Heart left ventricle (tissue), 13 donors: ENCODE measurements at regions not wholly inside any gene's neighbourhood (a gene's known extent, or its start where the extent isn't known, plus 50 kb on each side); places are given as distances from the start of the nearest gene placed in this dataset.

Experiments used
- CTCF ChIP-seq, 12 donors: fragments of 200-600 bp; sonication (generic) in 4 of 12; IDR thresholded peaks; one replicate each; pipeline versions ENCODE4 v1.5.0 to v1.8.0; 2018 to 2022; ENCODE audit warnings: antibody characterized with exemption in 12 of 12, mild to moderate bottlenecking in 5 of 12
- POLR2A ChIP-seq, 2 donors: fragments of 450-650 bp; IDR thresholded peaks; one replicate each; pipeline ENCODE4 v1.6.1; 2017; ENCODE audit warnings: antibody characterized with exemption in 2 of 2, mild to moderate bottlenecking in 2 of 2, moderate library complexity in 2 of 2
- donor health status: ischemic (EF 13 %, LVEDD 7.1; RV severe dilation, severe dysfunction).
- donor health status: DM: no; HTN: yes; CAD: no.
- donor health status: DM: no; HTN: no; CAD: no.
- donor health status: ischemic (EF 25% LVEDD 6.9; RV normal size, moderate dysfunction).
- donor health status: ischemic (EF 25% LVEDD 5.7; RV mildly dilated, moderate dysfunction).
- donor health status: ischemic (EF 35%, LVEDD 5.7; RV mildly dilated, moderate dysfunction).
- donor health status: nonischemic (EF 11% LVEDD 7.7; RV severe dilation, severe dysfunction).
- donor health status: DM: yes; HTN: yes; CAD: no.
- donor health status: PGD.
- donor health status: ischemic (EF 29% LVEDD 5.4; RV normal size, mild dysfunction).
- donor health status: nonischemic (EF 23%, LVEDD 6.1; RV moderate dilation, normal function).

GRCh38 chr4:98786866-98787265, 128.5 kb upstream of the TSPAN5 start:
- peak in 3 of 12 donors; percentile 17 to 25 (median 18) for TF ChIP-seq CTCF (IDR thresholded peaks at IDR 0.05)
- no peak for TF ChIP-seq POLR2A (IDR thresholded peaks at IDR 0.05)
